GM12892 (cell line): ENCODE measurements at regions not wholly inside any gene's neighbourhood (a gene's known extent, or its start where the extent isn't known, plus 50 kb on each side); places are given as distances from the start of the nearest gene placed in this dataset.

Source experiments
- POLR2A ChIP-seq: IDR thresholded peaks from 2 replicates; pipeline ENCODE4 v1.6.1; 2011; ENCODE audit warnings: low read depth, low read length, control low read depth
- POLR2AphosphoS5 ChIP-seq: IDR thresholded peaks from 2 replicates; pipeline ENCODE4 v1.6.1; 2011; ENCODE audit warnings: low read depth, low read length, control low read depth
- TAF1 ChIP-seq: IDR thresholded peaks from 2 replicates; pipeline ENCODE4 v1.6.1; 2011; ENCODE audit warnings: low read depth, mild to moderate bottlenecking, control low read depth, low read length, borderline replicate concordance

- TF ChIP-seq POLR2AphosphoS5 = no peak
- TF ChIP-seq POLR2A = no peak
- no peak for TF ChIP-seq TAF1
Observed at GRCh38 chr5:167348980-167349379, 942.5 kb upstream of the WWC1 start.
